IMR-90 (cell line): ENCODE measurements at regions not wholly inside any gene's neighbourhood (a gene's known extent, or its start where the extent isn't known, plus 50 kb on each side); places are given as distances from the start of the nearest gene placed in this dataset.

Experiments used
- ATAC-seq: fragments of 200-7000 bp; cut with Tn5 transposase; 2 replicates; pipeline ENCODE4 v1.9.1; 2020; ENCODE audit warnings: low read depth, mild to moderate bottlenecking, moderate library complexity
- BruUV-seq: library from RNA; stranded (reverse); fragments of 400-500 nt; replicated peaks from 2 replicates; lab custom pipeline; 2021; lab: Mats Ljungman, UMichigan
- CTCF ChIA-PET: fragments of 300-600 bp; formaldehyde crosslinking; extraction: SDS; loops from one replicate; lab custom pipeline; 2021; ENCODE audit warnings: antibody characterized with exemption; lab: Yijun Ruan, JAX
- POLR2A ChIA-PET: fragments of 300-600 bp; sonication (Branson Sonifier 250); formaldehyde crosslinking; loops from one replicate; lab custom pipeline; 2022; ENCODE audit warnings: antibody characterized with exemption; ENCODE audit not compliant: unreplicated experiment; lab: Charles Lee
- DNase-seq: peaks from one replicate; pipeline ENCODE4 v3.0.0; 2013
- H2AFZ ChIP-seq: replicated peaks from 2 replicates; pipeline ENCODE3; 2013; ENCODE audit warnings: low read length, mild to moderate bottlenecking; ENCODE audit not compliant: poor library complexity
- H2AK5ac ChIP-seq: 2 replicates; pipeline ENCODE4 v1.6.1; 2013; ENCODE audit warnings: low read depth, low read length, inconsistent platforms
- H2AK9ac ChIP-seq: replicated peaks from 2 replicates; pipeline ENCODE3; 2013; ENCODE audit warnings: mild to moderate bottlenecking, low read depth, low read length, moderate library complexity; ENCODE audit not compliant: poor library complexity
- H2BK120ac ChIP-seq: 2 replicates; pipeline ENCODE4 v1.6.1; 2013; ENCODE audit warnings: low read depth, low read length, inconsistent platforms
- H2BK15ac ChIP-seq: 3 replicates; pipeline ENCODE4 v1.6.1; 2013; ENCODE audit warnings: low read depth, low read length, inconsistent platforms
- H2BK20ac ChIP-seq: 2 replicates; pipeline ENCODE4 v1.6.1; 2013; ENCODE audit warnings: low read depth, mild to moderate bottlenecking, inconsistent platforms, low read length, moderate library complexity
- H2BK5ac ChIP-seq: 2 replicates; pipeline ENCODE4 v1.6.1; 2013; ENCODE audit warnings: mild to moderate bottlenecking, low read depth, low read length, inconsistent platforms; ENCODE audit not compliant: poor library complexity, severe bottlenecking
- H3K14ac ChIP-seq: replicated peaks from 2 replicates; pipeline ENCODE4 v1.6.1; 2013; ENCODE audit warnings: low read depth, low read length, inconsistent platforms
- H3K18ac ChIP-seq: 2 replicates; pipeline ENCODE4 v1.6.1; 2013; ENCODE audit warnings: low read depth, low read length, control low read depth
- H3K23ac ChIP-seq: 2 replicates; pipeline ENCODE4 v1.6.1; 2013; ENCODE audit warnings: low read depth, low read length, inconsistent platforms
- H3K27ac ChIP-seq: 2 replicates; pipeline ENCODE4 v1.5.1; 2013; ENCODE audit warnings: mild to moderate bottlenecking, control low read depth, low read length; ENCODE audit not compliant: insufficient read depth
- H3K27me3 ChIP-seq: 2 replicates; pipeline ENCODE4 v1.6.1; 2013; ENCODE audit warnings: low read length; ENCODE audit not compliant: control insufficient read depth, insufficient read depth
- H3K36me3 ChIP-seq: 2 replicates; pipeline ENCODE4 v1.6.1; 2013; ENCODE audit warnings: low read length, mixed read lengths; ENCODE audit not compliant: control insufficient read depth, insufficient read depth
- H3K4ac ChIP-seq: 2 replicates; pipeline ENCODE4 v1.6.1; 2013; ENCODE audit warnings: low read depth, low read length, inconsistent platforms
- H3K4me1 ChIP-seq: 2 replicates; pipeline ENCODE4 v1.6.1; 2013; ENCODE audit warnings: low read length, mixed read lengths; ENCODE audit not compliant: control insufficient read depth, insufficient read depth
- H3K4me2 ChIP-seq: 2 replicates; pipeline ENCODE4 v1.6.1; 2013; ENCODE audit warnings: low read depth, mild to moderate bottlenecking, control low read depth, low read length, moderate library complexity
- H3K4me3 ChIP-seq: 2 replicates; pipeline ENCODE4 v1.5.1; 2013; ENCODE audit warnings: low read depth, mild to moderate bottlenecking, control low read depth, low read length, moderate library complexity; ENCODE audit not compliant: insufficient read depth
- H3K56ac ChIP-seq: 2 replicates; pipeline ENCODE4 v1.6.1; 2013; ENCODE audit warnings: low read length, inconsistent platforms; ENCODE audit not compliant: insufficient read depth; ENCODE audit errors: extremely low read depth
- H3K79me1 ChIP-seq, 2 experiments: 2 replicates each; pipeline ENCODE4 v1.6.1; 2013; ENCODE audit warnings: low read length in 2 of 2, inconsistent platforms in 1 of 2, low read depth in 1 of 2
- H3K9ac ChIP-seq: 2 replicates; pipeline ENCODE4 v1.6.1; 2013; ENCODE audit warnings: low read depth, low read length, control low read depth
- H3K9me1 ChIP-seq: 2 replicates; pipeline ENCODE4 v1.6.1; 2013; ENCODE audit warnings: low read length, inconsistent platforms; ENCODE audit not compliant: insufficient read depth
- H3K9me3 ChIP-seq: 2 replicates; pipeline ENCODE4 v1.6.1; 2013; ENCODE audit warnings: low read length; ENCODE audit not compliant: control insufficient read depth, insufficient read depth
- H4K20me1 ChIP-seq: 2 replicates; pipeline ENCODE4 v1.6.1; 2013; ENCODE audit warnings: low read length, inconsistent platforms; ENCODE audit not compliant: insufficient read depth
- H4K5ac ChIP-seq: 2 replicates; pipeline ENCODE4 v1.6.1; 2013; ENCODE audit warnings: mild to moderate bottlenecking, low read depth, low read length, control low read depth
- H4K8ac ChIP-seq, 2 experiments: 2 replicates each; pipeline ENCODE4 v1.6.1; 2013; ENCODE audit warnings: low read depth in 2 of 2, low read length in 2 of 2, control low read depth in 1 of 2, inconsistent platforms in 1 of 2
- H4K91ac ChIP-seq: 2 replicates; pipeline ENCODE4 v1.6.1; 2013; ENCODE audit warnings: low read depth, low read length, inconsistent platforms; ENCODE audit not compliant: insufficient read depth
- CEBPB ChIP-seq: IDR thresholded peaks from 2 replicates; pipeline ENCODE4 v1.6.1; 2012; ENCODE audit warnings: low read depth, low read length, improper control_type of control experiment
- CHD1 ChIP-seq: IDR thresholded peaks from 2 replicates; pipeline ENCODE4 v1.6.1; 2012; ENCODE audit warnings: low read depth, low read length, improper control_type of control experiment
- CTCF ChIP-seq: conservative IDR thresholded peaks from 2 replicates; pipeline ENCODE4 v1.5.1; 2012; ENCODE audit warnings: mild to moderate bottlenecking, low read depth, low read length, improper control_type of control experiment
- ELK1 ChIP-seq: fragments of 150-350 bp; IDR thresholded peaks from 2 replicates; pipeline ENCODE4 v1.6.1; 2016; ENCODE audit warnings: low read depth, mild to moderate bottlenecking, low read length, moderate library complexity, borderline replicate concordance
- FOS ChIP-seq: fragments of 150-350 bp; IDR thresholded peaks from 2 replicates; pipeline ENCODE4 v1.6.1; 2016; ENCODE audit warnings: low read depth, low read length
- MAZ ChIP-seq: IDR thresholded peaks from 2 replicates; pipeline ENCODE4 v1.6.1; 2012; ENCODE audit warnings: low read depth, mild to moderate bottlenecking, low read length, improper control_type of control experiment, moderate library complexity, borderline replicate concordance
- MXI1 ChIP-seq: IDR thresholded peaks from 2 replicates; pipeline ENCODE4 v1.6.1; 2012; ENCODE audit warnings: low read depth, mild to moderate bottlenecking, low read length, moderate library complexity, borderline replicate concordance
- RFX5 ChIP-seq: IDR thresholded peaks from 2 replicates; pipeline ENCODE4 v1.8.0; 2012; ENCODE audit warnings: low read depth, mild to moderate bottlenecking, low read length, moderate library complexity
- SMC3 ChIP-seq: fragments of 150-350 bp; IDR thresholded peaks from 2 replicates; pipeline ENCODE4 v1.6.1; 2016; ENCODE audit warnings: low read depth, mild to moderate bottlenecking, antibody characterized with exemption, low read length, moderate library complexity
- USF2 ChIP-seq: fragments of 150-350 bp; IDR thresholded peaks from 2 replicates; pipeline ENCODE4 v1.6.1; 2017; ENCODE audit warnings: mild to moderate bottlenecking, antibody characterized with exemption, low read length, low read depth
- WGBS, 2 experiments: methylation state at CpG; one replicate each; pipeline versions ENCODE4 v1.1.5 to v1.1.7; 2013; ENCODE audit warnings: missing lambda C conversion rate in 2 of 2; ENCODE audit not compliant: insufficient read length in 1 of 2; ENCODE audit errors: extremely low coverage in 2 of 2; 5-methylcytosine and 5-hydroxymethylcytosine counted together
- dilution Hi-C: fragments of 300-500 bp; cut with HindIII; formaldehyde crosslinking; loops from one replicate; pipeline ENCODE4 v1.14.3; 2018; ENCODE audit warnings: low sequenced_read_pairs; ENCODE audit not compliant: unreplicated experiment
- in situ Hi-C: fragments of 300-500 bp; cut with MboI; formaldehyde crosslinking; loops from 3 replicates; pipeline ENCODE4 v1.14.3; 2019; ENCODE audit warnings: low sequenced_read_pairs, inconsistent platforms, mixed read lengths
- intact Hi-C: fragments of 100-400 bp; cut with micrococcal nuclease; formaldehyde crosslinking; loops from 2 replicates; pipeline ENCODE4 v1.10.0; 2022

GRCh38 chr10:26359670-26360069, 78.5 kb upstream of the APBB1IP start:
- Histone ChIP-seq H3K4me1 (no peaks in the 10 kb centered on the region), H3K18ac (no peak overlapping the region), H4K20me1 (no peaks in the 10 kb centered on the region), H3K36me3 (no peaks in the 10 kb centered on the region), H4K91ac (no peak overlapping the region), H3K9ac (no peak overlapping the region), H2BK120ac (no peak overlapping the region), H3K14ac (no peak overlapping the region), H2AK9ac (no peak overlapping the region), H3K79me1 (no peaks in the 10 kb centered on the region), H3K4me2 (no peak overlapping the region), H2BK20ac (no peak overlapping the region), H2BK15ac (no peak overlapping the region), H3K27ac (no peak overlapping the region), H3K9me3 (peaks cover 10% of the 10 kb centered on the region), H3K27me3 (no peaks in the 10 kb centered on the region), H2BK5ac (no peak overlapping the region), H3K9me1 (no peaks in the 10 kb centered on the region), H3K4me3 (no peak overlapping the region), H3K56ac (no peak overlapping the region), H3K4ac (no peak overlapping the region), H2AK5ac (no peak overlapping the region), H4K5ac (no peak overlapping the region), H3K23ac (no peak overlapping the region), H4K8ac (no peak overlapping the region), H2AFZ (no peak overlapping the region)
- in situ Hi-C loops (no loop called here), intact Hi-C loops (no loop called here), dilution Hi-C loops (no loop called here)
- ATAC-seq (no peak), DNase-seq (no peak)
- ChIA-PET POLR2A (no interaction called here), CTCF (interaction anchor here (0.6 kb wide), 1 partner anchor 190 kb away, joined by 3 read pairs; no protein-coding TSS in a partner anchor)
- WGBS, 2 experiments = no CpG with 5 or more reads among the region's 1 CpG
- TF ChIP-seq CTCF (no peak), RFX5 (no peak), SMC3 (no peak), MAZ (no peak), MXI1 (no peak), ELK1 (no peak), CEBPB (no peak), USF2 (no peak), CHD1 (no peak), FOS (no peak)
- BruUV-seq = no TSS peak
